ENCODE measurements at regions not wholly inside any gene's neighbourhood (a gene's known extent, or its start where the extent isn't known, plus 50 kb on each side); places are given as distances from the start of the nearest gene placed in this dataset.

DNA sequence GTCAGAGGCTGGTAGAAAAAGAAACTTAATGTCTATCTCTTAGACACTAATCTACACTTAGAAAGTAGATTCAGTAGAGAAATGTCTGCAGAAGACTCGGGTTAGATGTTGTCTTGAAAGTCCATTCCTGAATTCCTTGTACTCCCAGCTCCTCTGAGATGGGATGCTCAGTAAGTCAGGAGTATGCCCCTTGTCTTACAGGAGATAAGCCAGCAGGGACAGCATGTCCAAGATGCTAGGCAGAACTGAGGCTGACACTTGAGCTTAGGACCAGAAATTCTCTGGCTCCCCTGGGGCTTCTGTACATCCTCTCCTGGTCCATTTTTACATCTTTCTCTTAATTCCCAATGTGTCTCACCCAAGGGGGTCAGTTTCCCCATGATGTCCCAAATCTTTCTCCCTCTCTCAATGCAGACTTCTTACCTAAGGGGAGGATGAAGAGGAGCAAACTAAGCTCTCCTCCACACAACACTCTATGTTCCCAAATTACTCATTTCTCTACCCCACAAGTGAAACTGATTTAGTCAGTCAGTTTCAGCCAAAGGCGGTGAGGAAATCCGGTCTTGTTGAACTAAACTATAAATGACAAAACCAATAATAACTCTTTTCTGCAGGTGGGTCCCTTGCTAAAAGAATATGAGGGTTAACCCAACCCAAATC lies 558.2 kb upstream of the DIPK2B start:
- BruUV-seq (replicated peaks), result no TSS peak
- in situ Hi-C loops (cut with HindIII; ENCODE audit: low pct_unique_long_range_greater_than_20kb, low sequenced_read_pairs) (no loop called here), intact Hi-C loops (cut with micrococcal nuclease; ENCODE audit: unreplicated experiment) (no loop called here)
- peak; percentile 60 for ATAC-seq
- peaks cover 18% of the 10 kb centered on the region for H3K4me1 ChIP-seq (ENCODE audit: control insufficient read depth, insufficient read depth, low read length)
- POLR2A ChIA-PET, result no interaction called here
- H3K9me3 ChIP-seq (ENCODE audit: control insufficient read depth, insufficient read depth, low read depth, low read length), result no peaks in the 10 kb centered on the region
- peak overlapping the region; percentile 54 for H3K27ac ChIP-seq (ENCODE audit: low read length)
- peaks cover 6% of the 10 kb centered on the region; the same call in 1 of the 2 replicates for H3K36me3 ChIP-seq (ENCODE audit: control insufficient read depth, insufficient read depth, low read length)
- H3K4me3 ChIP-seq (ENCODE audit: low read depth in 2 of 2, low read length in 2 of 2), result no peak overlapping the region
- CTCF ChIA-PET, result no interaction called here
- no peaks in the 10 kb centered on the region for H3K27me3 ChIP-seq (ENCODE audit: control insufficient read depth, insufficient read depth, low read length)
- TF ChIP-seq, protein P1, sequence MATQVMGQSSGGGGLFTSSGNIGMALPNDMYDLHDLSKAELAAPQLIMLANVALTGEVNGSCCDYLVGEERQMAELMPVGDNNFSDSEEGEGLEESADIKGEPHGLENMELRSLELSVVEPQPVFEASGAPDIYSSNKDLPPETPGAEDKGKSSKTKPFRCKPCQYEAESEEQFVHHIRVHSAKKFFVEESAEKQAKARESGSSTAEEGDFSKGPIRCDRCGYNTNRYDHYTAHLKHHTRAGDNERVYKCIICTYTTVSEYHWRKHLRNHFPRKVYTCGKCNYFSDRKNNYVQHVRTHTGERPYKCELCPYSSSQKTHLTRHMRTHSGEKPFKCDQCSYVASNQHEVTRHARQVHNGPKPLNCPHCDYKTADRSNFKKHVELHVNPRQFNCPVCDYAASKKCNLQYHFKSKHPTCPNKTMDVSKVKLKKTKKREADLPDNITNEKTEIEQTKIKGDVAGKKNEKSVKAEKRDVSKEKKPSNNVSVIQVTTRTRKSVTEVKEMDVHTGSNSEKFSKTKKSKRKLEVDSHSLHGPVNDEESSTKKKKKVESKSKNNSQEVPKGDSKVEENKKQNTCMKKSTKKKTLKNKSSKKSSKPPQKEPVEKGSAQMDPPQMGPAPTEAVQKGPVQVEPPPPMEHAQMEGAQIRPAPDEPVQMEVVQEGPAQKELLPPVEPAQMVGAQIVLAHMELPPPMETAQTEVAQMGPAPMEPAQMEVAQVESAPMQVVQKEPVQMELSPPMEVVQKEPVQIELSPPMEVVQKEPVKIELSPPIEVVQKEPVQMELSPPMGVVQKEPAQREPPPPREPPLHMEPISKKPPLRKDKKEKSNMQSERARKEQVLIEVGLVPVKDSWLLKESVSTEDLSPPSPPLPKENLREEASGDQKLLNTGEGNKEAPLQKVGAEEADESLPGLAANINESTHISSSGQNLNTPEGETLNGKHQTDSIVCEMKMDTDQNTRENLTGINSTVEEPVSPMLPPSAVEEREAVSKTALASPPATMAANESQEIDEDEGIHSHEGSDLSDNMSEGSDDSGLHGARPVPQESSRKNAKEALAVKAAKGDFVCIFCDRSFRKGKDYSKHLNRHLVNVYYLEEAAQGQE (IDR thresholded peaks at IDR 0.05; ENCODE audit: insufficient read depth in 1 of 2, low read depth in 2 of 2, low read length in 1 of 2), result no peak
- TF ChIP-seq, protein P2, sequence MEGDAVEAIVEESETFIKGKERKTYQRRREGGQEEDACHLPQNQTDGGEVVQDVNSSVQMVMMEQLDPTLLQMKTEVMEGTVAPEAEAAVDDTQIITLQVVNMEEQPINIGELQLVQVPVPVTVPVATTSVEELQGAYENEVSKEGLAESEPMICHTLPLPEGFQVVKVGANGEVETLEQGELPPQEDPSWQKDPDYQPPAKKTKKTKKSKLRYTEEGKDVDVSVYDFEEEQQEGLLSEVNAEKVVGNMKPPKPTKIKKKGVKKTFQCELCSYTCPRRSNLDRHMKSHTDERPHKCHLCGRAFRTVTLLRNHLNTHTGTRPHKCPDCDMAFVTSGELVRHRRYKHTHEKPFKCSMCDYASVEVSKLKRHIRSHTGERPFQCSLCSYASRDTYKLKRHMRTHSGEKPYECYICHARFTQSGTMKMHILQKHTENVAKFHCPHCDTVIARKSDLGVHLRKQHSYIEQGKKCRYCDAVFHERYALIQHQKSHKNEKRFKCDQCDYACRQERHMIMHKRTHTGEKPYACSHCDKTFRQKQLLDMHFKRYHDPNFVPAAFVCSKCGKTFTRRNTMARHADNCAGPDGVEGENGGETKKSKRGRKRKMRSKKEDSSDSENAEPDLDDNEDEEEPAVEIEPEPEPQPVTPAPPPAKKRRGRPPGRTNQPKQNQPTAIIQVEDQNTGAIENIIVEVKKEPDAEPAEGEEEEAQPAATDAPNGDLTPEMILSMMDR (IDR thresholded peaks at IDR 0.05), result no peak
- TF ChIP-seq POLR2AphosphoS5 (IDR thresholded peaks at IDR 0.05; ENCODE audit: low read depth, low read length) (no peak), SIN3A (IDR thresholded peaks at IDR 0.05; ENCODE audit: borderline replicate concordance, insufficient read depth, low read depth, low read length) (no peak), TCF7L2 (IDR thresholded peaks at IDR 0.05; ENCODE audit: low read depth, low read length) (no peak)
- no peak for DNase-seq (ENCODE audit: low read depth, low spot score)

DNA sequence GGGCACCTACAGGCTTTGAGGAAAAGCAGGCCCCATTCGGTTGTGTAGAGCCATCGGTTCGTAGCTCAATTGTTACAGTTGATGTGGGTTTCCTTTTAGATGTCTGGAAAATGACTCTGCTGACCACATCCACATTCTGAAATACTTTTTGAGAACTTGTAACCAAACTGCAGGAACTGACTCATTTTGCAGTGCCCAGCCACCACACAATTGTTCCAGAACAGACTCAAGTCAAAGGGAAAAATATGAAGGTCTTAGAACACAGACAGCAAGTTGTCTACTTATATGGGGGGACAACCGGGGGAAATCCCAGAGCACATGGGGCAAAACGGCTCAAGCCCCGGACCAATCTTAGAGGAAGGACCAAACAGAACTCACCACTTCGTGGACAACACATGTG lies 557.6 kb upstream of the DIPK2B start:
- in situ Hi-C loops (cut with HindIII; ENCODE audit: low pct_unique_long_range_greater_than_20kb, low sequenced_read_pairs), result no loop called here
- Histone ChIP-seq H3K4me1 (ENCODE audit: control insufficient read depth, insufficient read depth, low read length) (peaks cover 18% of the 10 kb centered on the region), H3K27ac (ENCODE audit: low read length) (peak overlapping the region; percentile 54), H3K9me3 (ENCODE audit: control insufficient read depth, insufficient read depth, low read depth, low read length) (no peaks in the 10 kb centered on the region), H3K27me3 (ENCODE audit: control insufficient read depth, insufficient read depth, low read length) (no peaks in the 10 kb centered on the region), H3K36me3 (ENCODE audit: control insufficient read depth, insufficient read depth, low read length) (peaks cover 6% of the 10 kb centered on the region; the same call in 1 of the 2 replicates), H3K4me3 (ENCODE audit: low read depth in 2 of 2, low read length in 2 of 2) (no peak overlapping the region)
- DNase-seq (ENCODE audit: low read depth, low spot score), result no peak
- CTCF ChIA-PET, result no interaction called here
- no peak for TF ChIP-seq TCF7L2 (IDR thresholded peaks at IDR 0.05; ENCODE audit: low read depth, low read length)
- no peak for TF ChIP-seq SIN3A (IDR thresholded peaks at IDR 0.05; ENCODE audit: borderline replicate concordance, insufficient read depth, low read depth, low read length)
- no peak for TF ChIP-seq POLR2AphosphoS5 (IDR thresholded peaks at IDR 0.05; ENCODE audit: low read depth, low read length)
- TF ChIP-seq, protein P1 (IDR thresholded peaks at IDR 0.05; ENCODE audit: insufficient read depth in 1 of 2, low read depth in 2 of 2, low read length in 1 of 2), result no peak
- TF ChIP-seq, protein P2 (IDR thresholded peaks at IDR 0.05), result no peak
- POLR2A ChIA-PET, result no interaction called here
- intact Hi-C loops (cut with micrococcal nuclease; ENCODE audit: unreplicated experiment), result no loop called here
- peak; percentile 55 for ATAC-seq
- BruUV-seq (replicated peaks), result no TSS peak

All from Panc1 (cell line).